GM06990 (cell line): ENCODE measurements at regions not wholly inside any gene's neighbourhood (a gene's known extent, or its start where the extent isn't known, plus 50 kb on each side); places are given as distances from the start of the nearest gene placed in this dataset.

Experiments used
- DNase-seq: peaks from one replicate; pipeline ENCODE4 v3.0.0-alpha.2; 2011; ENCODE audit not compliant: insufficient read length; ENCODE audit errors: extremely low read depth
- H3K27me3 ChIP-seq: replicated peaks from 2 replicates; pipeline ENCODE4 v1.6.0; 2011; ENCODE audit warnings: low read length; ENCODE audit not compliant: control insufficient read depth, insufficient read depth
- H3K36me3 ChIP-seq: 2 replicates; pipeline ENCODE4 v1.5.1; 2011; ENCODE audit warnings: low read length; ENCODE audit not compliant: control insufficient read depth, insufficient read depth
- H3K4me3 ChIP-seq: replicated peaks from 2 replicates; pipeline ENCODE4 v1.5.1; 2011; ENCODE audit warnings: low read depth, mild to moderate bottlenecking, control low read depth, low read length
- CTCF ChIP-seq: IDR thresholded peaks from 2 replicates; pipeline ENCODE4 v1.5.1; 2011; ENCODE audit warnings: low read length, control low read depth, mild to moderate bottlenecking, inconsistent platforms; ENCODE audit not compliant: insufficient read depth, poor library complexity, severe bottlenecking

GRCh38 chr17:14004927-14005620, 64.2 kb upstream of the COX10 start:
- no peaks in the 10 kb centered on the region for H3K27me3 ChIP-seq
- no peaks in the 10 kb centered on the region for H3K36me3 ChIP-seq
- TF ChIP-seq CTCF, result no peak
- DNase-seq, result no peak
- no peak overlapping the region for H3K4me3 ChIP-seq

DNA sequence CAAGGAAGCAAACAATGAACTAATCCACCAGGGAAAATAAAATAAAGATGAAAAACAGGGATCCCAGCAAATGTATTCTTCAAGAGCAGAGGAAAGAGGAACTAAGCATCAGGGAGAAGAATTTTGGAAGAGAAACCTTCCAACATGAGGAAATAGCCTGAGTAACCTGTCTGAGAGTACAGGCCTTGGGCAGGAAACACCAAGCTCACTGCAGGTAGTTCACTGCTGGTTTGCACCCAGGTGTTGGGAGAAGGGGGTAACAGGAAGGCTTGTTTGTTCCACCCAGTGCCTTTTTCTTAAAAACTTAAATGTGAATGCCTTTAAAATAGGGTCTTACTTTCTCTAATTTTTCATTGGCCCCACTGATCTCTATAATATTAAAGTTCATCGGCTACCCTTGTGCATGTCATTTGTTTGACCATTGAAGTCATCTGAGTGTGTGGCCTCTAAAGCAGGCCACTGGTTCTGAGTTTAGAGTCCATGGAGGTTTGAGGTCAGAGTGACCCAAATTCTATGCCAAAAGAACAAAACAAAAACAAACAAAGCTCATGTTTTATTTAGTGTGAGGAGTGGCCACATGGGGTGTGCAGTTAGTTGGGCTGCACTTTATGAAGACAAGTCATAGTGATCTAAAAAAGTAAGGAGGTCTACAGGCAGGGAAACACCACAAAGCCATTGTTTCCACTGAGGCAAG, 62.9 kb upstream of the COX10 start:
- Histone ChIP-seq H3K4me3 (no peak overlapping the region), H3K36me3 (no peaks in the 10 kb centered on the region), H3K27me3 (no peaks in the 10 kb centered on the region)
- TF ChIP-seq CTCF, result no peak
- no peak for DNase-seq

GRCh38 chr17:14007951-14008350, 61.4 kb upstream of the COX10 start:
- Histone ChIP-seq H3K36me3 (no peaks in the 10 kb centered on the region), H3K4me3 (no peak overlapping the region), H3K27me3 (no peaks in the 10 kb centered on the region)
- no peak for TF ChIP-seq CTCF
- no peak for DNase-seq

GRCh38 chr17:14011036-14011692, 58.1 kb upstream of the COX10 start:
- no peak overlapping the region for H3K4me3 ChIP-seq
- TF ChIP-seq CTCF, result no peak
- H3K27me3 ChIP-seq, result no peaks in the 10 kb centered on the region
- no peaks in the 10 kb centered on the region for H3K36me3 ChIP-seq
- DNase-seq, result no peak

DNA sequence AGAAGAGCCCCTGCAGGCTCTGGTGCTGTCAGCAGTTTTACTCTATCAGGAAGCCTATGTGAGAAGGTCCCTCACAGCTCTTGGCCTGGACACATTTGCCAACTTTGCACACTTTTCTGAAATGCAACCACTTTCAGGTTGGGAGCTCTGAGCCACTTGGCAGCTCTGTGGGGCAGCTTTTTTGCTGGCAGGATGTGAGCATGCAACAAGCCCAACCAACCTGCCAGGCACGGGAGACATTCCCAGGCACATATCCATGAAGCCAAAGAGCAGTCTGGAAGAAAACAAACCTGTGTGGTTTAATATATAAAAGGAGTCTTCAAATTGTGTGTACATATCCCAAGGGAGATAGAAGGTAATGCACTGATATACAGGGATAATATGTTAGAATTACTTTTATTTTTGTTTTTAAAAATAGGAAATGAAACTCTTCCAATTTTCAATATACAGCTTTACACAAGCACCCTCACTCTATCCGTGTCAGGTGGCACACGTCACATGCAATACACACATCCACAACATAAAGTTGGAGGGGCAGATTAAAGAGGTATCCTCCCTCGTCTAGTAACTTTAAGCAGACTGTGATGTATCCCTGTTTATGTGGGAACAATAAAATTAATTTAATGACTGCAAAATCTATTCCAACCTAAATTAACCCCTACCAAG, 57.4 kb upstream of the COX10 start:
- Histone ChIP-seq H3K4me3 (no peak overlapping the region), H3K27me3 (no peaks in the 10 kb centered on the region), H3K36me3 (no peaks in the 10 kb centered on the region)
- no peak for TF ChIP-seq CTCF
- DNase-seq, result no peak
